ENCODE measurements at regions not wholly inside any gene's neighbourhood (a gene's known extent, or its start where the extent isn't known, plus 50 kb on each side); places are given as distances from the start of the nearest gene placed in this dataset.
"Not testable (repeated sequence)": the region's sequence is repeated elsewhere in the genome, so short reads cannot be mapped to it uniquely, and the experiment has no call there.

DNA sequence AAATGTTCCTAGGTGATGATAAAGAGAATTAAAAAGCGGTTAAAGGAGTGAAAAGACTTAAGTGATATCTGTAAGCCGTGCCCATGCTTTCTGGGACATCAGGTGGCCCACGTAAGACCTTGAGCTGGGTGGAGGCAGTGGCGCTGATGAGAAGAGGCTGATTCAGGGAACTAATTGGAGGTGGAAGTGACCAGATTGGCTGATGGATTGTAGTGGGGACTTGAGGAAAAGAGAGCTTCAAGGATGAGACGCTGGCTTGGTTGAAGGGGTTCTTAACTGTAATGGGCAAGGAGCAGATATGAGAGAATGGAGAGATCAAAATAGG, 69.1 kb upstream of the EP300 start:
- DNase-seq (ENCODE audit: low read depth): no peak

DNA sequence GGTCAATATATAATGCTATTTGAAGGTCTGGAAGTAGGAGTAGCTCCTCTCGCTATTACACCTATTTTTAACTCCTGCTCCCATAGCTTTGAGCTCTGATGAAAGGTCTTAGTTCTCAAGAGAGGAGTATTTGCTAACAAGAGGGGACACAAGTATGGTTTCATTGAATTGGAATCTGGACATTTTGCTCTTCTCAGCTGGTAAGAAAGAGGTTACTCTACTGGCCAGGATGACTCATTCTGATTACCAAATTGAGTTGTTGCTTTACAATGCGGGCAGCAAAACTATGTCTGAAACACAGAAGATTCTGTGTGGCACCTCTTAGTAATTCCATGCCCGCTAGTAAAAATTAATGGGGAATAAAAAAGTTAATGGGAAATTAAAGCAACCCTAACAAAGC, 63.6 kb upstream of the EP300 start:
- peak; percentile 72 for DNase-seq (ENCODE audit: low read depth)

GRCh38 chr22:41030891-41031290, 61.5 kb upstream of the EP300 start:
- DNase-seq (ENCODE audit: low read depth): no peak

DNA sequence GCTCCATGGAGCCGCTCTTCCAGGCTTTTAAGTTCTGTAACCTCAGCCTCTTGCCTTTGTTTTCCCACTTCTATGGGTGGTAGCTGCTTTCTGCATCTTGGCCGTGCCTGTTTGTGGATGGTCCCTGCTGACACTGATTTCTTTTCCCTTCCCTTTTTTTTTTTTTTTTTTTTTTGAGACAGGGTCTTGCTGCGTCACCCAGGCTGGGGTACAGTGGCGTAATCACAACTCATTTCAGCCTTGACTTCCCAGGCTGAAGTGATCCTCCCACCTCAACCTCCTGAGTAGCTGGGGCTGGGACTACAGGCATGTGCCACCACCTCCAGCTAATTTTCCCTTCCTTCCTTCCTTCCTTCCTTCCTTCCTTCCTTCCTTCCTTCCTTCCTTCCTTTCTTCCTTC, 57.7 kb upstream of the EP300 start:
- DNase-seq (ENCODE audit: low read depth): no peak

DNA sequence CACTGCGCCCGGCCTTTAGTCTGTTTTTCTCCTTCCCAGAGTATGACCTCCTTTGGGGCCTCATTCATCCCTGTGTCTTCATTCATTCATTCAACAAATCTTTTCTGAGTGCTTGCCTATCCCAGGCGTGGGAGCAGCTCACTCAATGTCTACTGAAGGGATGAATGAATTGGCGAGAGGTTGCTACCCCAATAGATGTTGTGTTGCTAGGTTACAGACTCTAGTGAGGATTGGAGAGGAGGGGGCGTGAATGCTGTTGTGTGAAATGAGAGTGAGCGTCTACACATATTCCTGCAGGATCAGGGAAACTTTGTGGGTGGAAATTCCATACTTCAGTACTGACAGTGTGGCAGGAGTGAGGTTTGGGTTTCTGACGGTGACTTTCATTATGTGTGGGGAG, 55.5 kb upstream of the EP300 start:
- no peak for DNase-seq (ENCODE audit: low read depth)

GRCh38 chr22:41038732-41039131, 53.7 kb upstream of the EP300 start:
- no peak for DNase-seq (ENCODE audit: low read depth)

- DNase-seq (ENCODE audit: low read depth): not testable (repeated sequence)
Measured at GRCh38 chr22:41039641-41040040, 52.8 kb upstream of the EP300 start.

GRCh38 chr22:41040483-41040882, 51.9 kb upstream of the EP300 start:
- no peak for DNase-seq (ENCODE audit: low read depth)

DNA sequence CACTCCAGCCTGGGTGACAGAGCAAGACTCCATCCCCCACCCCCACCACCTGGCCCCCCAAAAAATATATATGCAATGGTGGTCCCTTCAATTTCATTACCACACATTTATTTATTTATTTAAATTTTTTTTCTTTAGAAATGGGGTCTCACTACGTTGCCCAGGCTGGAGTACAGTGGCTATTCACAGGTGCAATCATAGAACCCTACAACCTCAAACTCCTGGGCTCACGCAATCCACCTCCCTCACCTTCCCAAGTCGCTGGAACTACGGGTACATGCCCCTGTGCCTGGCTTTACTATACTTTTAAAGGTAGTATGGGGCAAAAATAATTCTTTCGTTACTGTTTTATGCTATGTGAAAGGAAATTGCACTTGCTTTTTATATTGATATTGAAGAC, 50.9 kb upstream of the EP300 start:
- DNase-seq (ENCODE audit: low read depth): no peak
